HepG2 (cell line): ENCODE measurements at regions not wholly inside any gene's neighbourhood (a gene's known extent, or its start where the extent isn't known, plus 50 kb on each side); places are given as distances from the start of the nearest gene placed in this dataset.

Experiments used
- ATAC-seq: fragments of 200-7000 bp; cut with Tn5 transposase; 3 replicates; pipeline ENCODE4 v1.9.1; 2020; ENCODE audit warnings: mild to moderate bottlenecking, moderate library complexity
- BruUV-seq: library from RNA; stranded (reverse); fragments of 400-500 nt; replicated peaks from 2 replicates; lab custom pipeline; 2021; lab: Mats Ljungman, UMichigan
- CTCF ChIA-PET: fragments of 300-600 bp; formaldehyde crosslinking; extraction: SDS; loops from one replicate; lab custom pipeline; 2021; ENCODE audit warnings: low total read pairs, inconsistent platforms, low intra/inter-chr PET ratio; lab: Yijun Ruan, JAX
- POLR2A ChIA-PET: fragments of 350-600 bp; sonication (Branson Sonifier 250); formaldehyde crosslinking; loops from one replicate; lab custom pipeline; 2020; ENCODE audit warnings: antibody characterized with exemption, inconsistent platforms; lab: Yijun Ruan, JAX
- DNase-seq: peaks from one replicate; pipeline ENCODE4 v3.0.0-alpha.2; 2015; ENCODE audit warnings: low spot score
- FAIRE-seq: peaks from 3 replicates; lab custom pipeline; 2011; peaks lifted over from hg19 to GRCh38; lab: Jason Lieb, UNC
- H2AFZ ChIP-seq: one replicate; pipeline ENCODE4 v1.6.1; 2011; ENCODE audit warnings: low read length, inconsistent platforms
- H3K27ac ChIP-seq: fragments of 300-600 bp; 3 replicates; pipeline ENCODE4 v1.8.0; 2011; ENCODE audit warnings: mixed run types, mild to moderate bottlenecking, mixed read lengths, low read length, inconsistent platforms; ENCODE audit not compliant: insufficient read depth; ENCODE audit errors: extremely low read length
- H3K27me3 ChIP-seq, 2 experiments: fragments of 200-600 bp in 1 of 2; 2 replicates in 1 of 2; 3 replicates in 1 of 2; pipeline versions ENCODE4 v1.6.0 to v1.8.0; 2011; ENCODE audit warnings: low read length in 2 of 2, mild to moderate bottlenecking in 2 of 2, moderate library complexity in 2 of 2, inconsistent platforms in 1 of 2; ENCODE audit not compliant: insufficient read depth in 2 of 2, control insufficient read depth in 1 of 2
- H3K36me3 ChIP-seq, 2 experiments: fragments of 200-600 bp in 1 of 2; replicated peaks in 1 of 2; 2 replicates in 1 of 2; 3 replicates in 1 of 2; pipeline versions ENCODE4 v1.5.1 to v1.8.0; 2011; ENCODE audit warnings: low read length in 2 of 2, inconsistent platforms in 1 of 2; ENCODE audit not compliant: insufficient read depth in 2 of 2, control insufficient read depth in 1 of 2
- H3K4me1 ChIP-seq: 2 replicates; pipeline ENCODE4 v1.5.1; 2012; ENCODE audit warnings: low read length, inconsistent platforms; ENCODE audit not compliant: insufficient read depth
- H3K4me2 ChIP-seq: 2 replicates; pipeline ENCODE4 v1.6.0; 2011; ENCODE audit warnings: low read depth, low read length, inconsistent platforms
- H3K4me3 ChIP-seq, 3 experiments: fragments of 200-600 bp in 1 of 3; sonication (generic), shearing (Covaris generic) in 1 of 3; replicated peaks in 1 of 3; 2 replicates each; pipeline ENCODE4 v1.5.1; 2011 to 2016; ENCODE audit warnings: low read length in 3 of 3, inconsistent platforms in 2 of 3, low read depth in 2 of 3, mild to moderate bottlenecking in 2 of 3, control low read depth in 1 of 3, mixed read lengths in 1 of 3; ENCODE audit not compliant: insufficient read depth in 1 of 3
- H3K79me2 ChIP-seq: one replicate; pipeline ENCODE4 v1.6.1; 2011; ENCODE audit warnings: low read length, inconsistent platforms; ENCODE audit not compliant: insufficient read depth
- H3K9ac ChIP-seq: 2 replicates; pipeline ENCODE4 v1.6.0; 2011; ENCODE audit warnings: mild to moderate bottlenecking, low read depth, low read length, inconsistent platforms; ENCODE audit not compliant: insufficient read depth
- H3K9me3 ChIP-seq: 2 replicates; pipeline ENCODE4 v1.5.1; 2012; ENCODE audit warnings: mild to moderate bottlenecking, low read length
- H4K20me1 ChIP-seq: 2 replicates; pipeline ENCODE4 v1.6.0; 2011; ENCODE audit warnings: inconsistent platforms, mild to moderate bottlenecking, low read length, moderate library complexity; ENCODE audit not compliant: insufficient read depth
- CCDC6 ChIP-seq: sonication (generic); formaldehyde crosslinking; IDR thresholded peaks from 2 replicates; pipeline ENCODE4 v1.8.1; 2022; ENCODE audit warnings: mild to moderate bottlenecking, missing genetic modification reagents, moderate library complexity
- HHEX ChIP-seq: IDR thresholded peaks from 2 replicates; pipeline ENCODE4 v1.6.1; 2016; ENCODE audit warnings: control low read depth
- HMG20B ChIP-seq: conservative IDR thresholded peaks from 2 replicates; pipeline ENCODE4 v1.6.1; 2016; ENCODE audit warnings: missing genetic modification reagents, missing compliant biosample characterization
- PHF8 ChIP-seq: sonication (generic); formaldehyde crosslinking; IDR thresholded peaks from 2 replicates; pipeline ENCODE4 v1.5.0; 2020; ENCODE audit warnings: missing genetic modification reagents
- U2AF2 ChIP-seq: fragments of 200-400 bp; formaldehyde crosslinking; IDR thresholded peaks from 2 replicates; pipeline ENCODE4 v1.6.1; 2017; ENCODE audit warnings: low read depth, mild to moderate bottlenecking, low read length
- whole genome bisulfite sequencing: methylation state at CpG from one replicate; pipeline ENCODE4 v1.1.6; 2017; ENCODE audit warnings: low lambda C conversion rate; 5-methylcytosine and 5-hydroxymethylcytosine counted together
- in situ Hi-C: cut with HindIII; loops from 2 replicates; pipeline ENCODE4 v1.10.0; 2017; ENCODE audit warnings: low pct_unique_long_range_greater_than_20kb; ENCODE audit not compliant: extremely low pct_ligation_motif_present
- intact Hi-C: fragments of 100-400 bp; cut with micrococcal nuclease; formaldehyde crosslinking; loops from one replicate; pipeline ENCODE4 v1.10.0; 2022; ENCODE audit not compliant: unreplicated experiment
- TF ChIP-seq, protein P1 (sequence below): sonication (generic); formaldehyde crosslinking; IDR thresholded peaks from 2 replicates; pipeline ENCODE4 v1.5.0; 2020; ENCODE audit warnings: missing genetic modification reagents
- TF ChIP-seq, protein P2 (sequence below): sonication (generic); formaldehyde crosslinking; IDR thresholded peaks from 2 replicates; pipeline ENCODE4 v1.4.0; 2020; ENCODE audit warnings: missing genetic modification reagents
- TF ChIP-seq, protein P3 (sequence below): sonication (generic); formaldehyde crosslinking; IDR thresholded peaks from 2 replicates; pipeline ENCODE4 v1.5.0; 2020; ENCODE audit warnings: mild to moderate bottlenecking, missing genetic modification reagents
- TF ChIP-seq, protein P4 (sequence below): sonication (generic); formaldehyde crosslinking; IDR thresholded peaks from 2 replicates; pipeline ENCODE4 v1.5.1; 2020; ENCODE audit warnings: mild to moderate bottlenecking, missing genetic modification reagents, borderline replicate concordance
- TF ChIP-seq, protein P5 (sequence below): sonication (generic); formaldehyde crosslinking; IDR thresholded peaks from 2 replicates; pipeline ENCODE4 v1.5.0; 2020; ENCODE audit warnings: mild to moderate bottlenecking, low read depth, missing genetic modification reagents, borderline replicate concordance

DNA sequence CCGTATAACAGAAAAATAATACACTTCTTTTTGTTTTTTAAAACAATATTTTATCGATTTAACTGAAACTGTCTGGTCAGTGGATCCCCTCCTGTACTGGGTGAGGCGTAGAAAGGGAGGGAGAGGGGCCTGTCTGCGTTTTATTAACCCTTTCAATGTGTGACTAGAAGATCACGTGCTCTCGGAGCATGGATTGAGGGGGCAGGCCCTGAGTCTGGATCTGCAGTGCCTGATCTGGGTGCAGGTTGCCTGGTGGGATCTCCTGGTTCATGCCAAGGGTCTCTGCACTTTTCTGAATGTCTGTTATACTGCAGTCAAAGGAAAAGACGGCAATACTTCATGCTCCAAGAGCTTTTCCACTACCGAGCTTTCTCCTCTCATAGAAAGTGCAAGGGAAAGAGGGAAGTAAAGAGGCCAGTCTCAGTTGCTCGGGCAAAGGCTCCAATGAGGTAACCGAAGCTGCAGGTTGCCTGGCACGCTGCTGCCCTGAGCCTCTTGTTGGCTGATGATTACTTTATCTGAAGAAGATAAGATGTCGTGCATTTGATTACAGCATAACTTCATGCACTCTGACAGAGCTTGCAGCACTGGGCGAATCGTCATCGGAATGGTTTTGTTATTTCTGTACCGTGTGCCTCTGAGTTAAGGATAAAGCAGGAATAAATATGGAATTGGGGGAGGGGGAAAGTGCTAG is 167.5 kb upstream of the PMEPA1 start (continued):
- TF ChIP-seq, protein P1, sequence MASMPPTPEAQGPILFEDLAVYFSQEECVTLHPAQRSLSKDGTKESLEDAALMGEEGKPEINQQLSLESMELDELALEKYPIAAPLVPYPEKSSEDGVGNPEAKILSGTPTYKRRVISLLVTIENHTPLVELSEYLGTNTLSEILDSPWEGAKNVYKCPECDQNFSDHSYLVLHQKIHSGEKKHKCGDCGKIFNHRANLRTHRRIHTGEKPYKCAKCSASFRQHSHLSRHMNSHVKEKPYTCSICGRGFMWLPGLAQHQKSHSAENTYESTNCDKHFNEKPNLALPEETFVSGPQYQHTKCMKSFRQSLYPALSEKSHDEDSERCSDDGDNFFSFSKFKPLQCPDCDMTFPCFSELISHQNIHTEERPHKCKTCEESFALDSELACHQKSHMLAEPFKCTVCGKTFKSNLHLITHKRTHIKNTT = no peak
- TF ChIP-seq, protein P2, sequence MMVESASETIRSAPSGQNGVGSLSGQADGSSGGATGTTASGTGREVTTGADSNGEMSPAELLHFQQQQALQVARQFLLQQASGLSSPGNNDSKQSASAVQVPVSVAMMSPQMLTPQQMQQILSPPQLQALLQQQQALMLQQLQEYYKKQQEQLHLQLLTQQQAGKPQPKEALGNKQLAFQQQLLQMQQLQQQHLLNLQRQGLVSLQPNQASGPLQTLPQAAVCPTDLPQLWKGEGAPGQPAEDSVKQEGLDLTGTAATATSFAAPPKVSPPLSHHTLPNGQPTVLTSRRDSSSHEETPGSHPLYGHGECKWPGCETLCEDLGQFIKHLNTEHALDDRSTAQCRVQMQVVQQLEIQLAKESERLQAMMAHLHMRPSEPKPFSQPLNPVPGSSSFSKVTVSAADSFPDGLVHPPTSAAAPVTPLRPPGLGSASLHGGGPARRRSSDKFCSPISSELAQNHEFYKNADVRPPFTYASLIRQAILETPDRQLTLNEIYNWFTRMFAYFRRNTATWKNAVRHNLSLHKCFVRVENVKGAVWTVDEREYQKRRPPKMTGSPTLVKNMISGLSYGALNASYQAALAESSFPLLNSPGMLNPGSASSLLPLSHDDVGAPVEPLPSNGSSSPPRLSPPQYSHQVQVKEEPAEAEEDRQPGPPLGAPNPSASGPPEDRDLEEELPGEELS (CRISPR knock-in tag) = no peak
- no peak for TF ChIP-seq HMG20B (CRISPR knock-in tag)

DNA sequence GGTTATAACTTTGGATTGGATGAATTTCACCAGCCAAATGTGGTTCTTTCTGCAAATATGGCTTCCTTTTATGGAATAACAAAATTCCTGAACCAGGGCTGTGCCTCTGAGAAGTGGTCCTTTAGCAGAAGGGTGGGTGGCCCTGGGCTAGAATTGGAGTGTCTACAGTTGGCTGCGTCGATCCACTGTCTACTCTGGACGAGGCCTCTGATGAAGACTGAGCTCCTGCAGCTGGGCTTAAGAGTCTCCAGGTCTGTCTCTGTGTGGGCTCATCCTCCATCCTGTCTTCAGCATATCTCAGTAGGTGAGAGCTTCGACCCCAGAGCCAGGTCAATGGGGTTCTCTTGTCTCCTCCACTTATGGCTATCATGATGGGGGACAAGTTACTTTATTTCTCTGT is 166.3 kb upstream of the PMEPA1 start:
- ChIA-PET POLR2A (no interaction called here), CTCF (no interaction called here)
- DNase-seq (no peak), ATAC-seq (no peak), FAIRE-seq (no peak)
- Histone ChIP-seq H3K27ac (no peak overlapping the region), H2AFZ (no peak overlapping the region), H3K27me3 (peaks cover 6 to 64% of the 10 kb centered on the region in 2 experiments; a peak in 4 of 5 replicates), H3K36me3 (no peaks in the 10 kb centered on the region), H3K79me2 (no peaks in the 10 kb centered on the region), H3K4me2 (no peak overlapping the region), H3K4me3 (no peak overlapping the region), H3K9ac (no peak overlapping the region), H4K20me1 (no peaks in the 10 kb centered on the region), H3K9me3 (no peaks in the 10 kb centered on the region), H3K4me1 (no peaks in the 10 kb centered on the region)
- in situ Hi-C loops = no loop called here
- no TSS peak for BruUV-seq
- intact Hi-C loops = no loop called here
- WGBS = 21% methylated on average over 4 of the region's 4 CpGs
- TF ChIP-seq PHF8 (no peak), CCDC6 (no peak), HHEX (CRISPR knock-in tag) (no peak), U2AF2 (no peak)
- TF ChIP-seq, protein P3, sequence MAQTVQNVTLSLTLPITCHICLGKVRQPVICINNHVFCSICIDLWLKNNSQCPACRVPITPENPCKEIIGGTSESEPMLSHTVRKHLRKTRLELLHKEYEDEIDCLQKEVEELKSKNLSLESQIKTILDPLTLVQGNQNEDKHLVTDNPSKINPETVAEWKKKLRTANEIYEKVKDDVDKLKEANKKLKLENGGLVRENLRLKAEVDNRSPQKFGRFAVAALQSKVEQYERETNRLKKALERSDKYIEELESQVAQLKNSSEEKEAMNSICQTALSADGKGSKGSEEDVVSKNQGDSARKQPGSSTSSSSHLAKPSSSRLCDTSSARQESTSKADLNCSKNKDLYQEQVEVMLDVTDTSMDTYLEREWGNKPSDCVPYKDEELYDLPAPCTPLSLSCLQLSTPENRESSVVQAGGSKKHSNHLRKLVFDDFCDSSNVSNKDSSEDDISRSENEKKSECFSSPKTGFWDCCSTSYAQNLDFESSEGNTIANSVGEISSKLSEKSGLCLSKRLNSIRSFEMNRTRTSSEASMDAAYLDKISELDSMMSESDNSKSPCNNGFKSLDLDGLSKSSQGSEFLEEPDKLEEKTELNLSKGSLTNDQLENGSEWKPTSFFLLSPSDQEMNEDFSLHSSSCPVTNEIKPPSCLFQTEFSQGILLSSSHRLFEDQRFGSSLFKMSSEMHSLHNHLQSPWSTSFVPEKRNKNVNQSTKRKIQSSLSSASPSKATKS (CRISPR knock-in tag) = no peak
- TF ChIP-seq, protein P4, sequence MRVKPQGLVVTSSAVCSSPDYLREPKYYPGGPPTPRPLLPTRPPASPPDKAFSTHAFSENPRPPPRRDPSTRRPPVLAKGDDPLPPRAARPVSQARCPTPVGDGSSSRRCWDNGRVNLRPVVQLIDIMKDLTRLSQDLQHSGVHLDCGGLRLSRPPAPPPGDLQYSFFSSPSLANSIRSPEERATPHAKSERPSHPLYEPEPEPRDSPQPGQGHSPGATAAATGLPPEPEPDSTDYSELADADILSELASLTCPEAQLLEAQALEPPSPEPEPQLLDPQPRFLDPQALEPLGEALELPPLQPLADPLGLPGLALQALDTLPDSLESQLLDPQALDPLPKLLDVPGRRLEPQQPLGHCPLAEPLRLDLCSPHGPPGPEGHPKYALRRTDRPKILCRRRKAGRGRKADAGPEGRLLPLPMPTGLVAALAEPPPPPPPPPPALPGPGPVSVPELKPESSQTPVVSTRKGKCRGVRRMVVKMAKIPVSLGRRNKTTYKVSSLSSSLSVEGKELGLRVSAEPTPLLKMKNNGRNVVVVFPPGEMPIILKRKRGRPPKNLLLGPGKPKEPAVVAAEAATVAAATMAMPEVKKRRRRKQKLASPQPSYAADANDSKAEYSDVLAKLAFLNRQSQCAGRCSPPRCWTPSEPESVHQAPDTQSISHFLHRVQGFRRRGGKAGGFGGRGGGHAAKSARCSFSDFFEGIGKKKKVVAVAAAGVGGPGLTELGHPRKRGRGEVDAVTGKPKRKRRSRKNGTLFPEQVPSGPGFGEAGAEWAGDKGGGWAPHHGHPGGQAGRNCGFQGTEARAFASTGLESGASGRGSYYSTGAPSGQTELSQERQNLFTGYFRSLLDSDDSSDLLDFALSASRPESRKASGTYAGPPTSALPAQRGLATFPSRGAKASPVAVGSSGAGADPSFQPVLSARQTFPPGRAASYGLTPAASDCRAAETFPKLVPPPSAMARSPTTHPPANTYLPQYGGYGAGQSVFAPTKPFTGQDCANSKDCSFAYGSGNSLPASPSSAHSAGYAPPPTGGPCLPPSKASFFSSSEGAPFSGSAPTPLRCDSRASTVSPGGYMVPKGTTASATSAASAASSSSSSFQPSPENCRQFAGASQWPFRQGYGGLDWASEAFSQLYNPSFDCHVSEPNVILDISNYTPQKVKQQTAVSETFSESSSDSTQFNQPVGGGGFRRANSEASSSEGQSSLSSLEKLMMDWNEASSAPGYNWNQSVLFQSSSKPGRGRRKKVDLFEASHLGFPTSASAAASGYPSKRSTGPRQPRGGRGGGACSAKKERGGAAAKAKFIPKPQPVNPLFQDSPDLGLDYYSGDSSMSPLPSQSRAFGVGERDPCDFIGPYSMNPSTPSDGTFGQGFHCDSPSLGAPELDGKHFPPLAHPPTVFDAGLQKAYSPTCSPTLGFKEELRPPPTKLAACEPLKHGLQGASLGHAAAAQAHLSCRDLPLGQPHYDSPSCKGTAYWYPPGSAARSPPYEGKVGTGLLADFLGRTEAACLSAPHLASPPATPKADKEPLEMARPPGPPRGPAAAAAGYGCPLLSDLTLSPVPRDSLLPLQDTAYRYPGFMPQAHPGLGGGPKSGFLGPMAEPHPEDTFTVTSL (CRISPR knock-in tag) = no peak
- TF ChIP-seq, protein P5, sequence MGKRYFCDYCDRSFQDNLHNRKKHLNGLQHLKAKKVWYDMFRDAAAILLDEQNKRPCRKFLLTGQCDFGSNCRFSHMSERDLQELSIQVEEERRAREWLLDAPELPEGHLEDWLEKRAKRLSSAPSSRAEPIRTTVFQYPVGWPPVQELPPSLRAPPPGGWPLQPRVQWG (CRISPR knock-in tag) = no peak
